Fibroblast of peridontal ligament (primary cell): ENCODE measurements at regions not wholly inside any gene's neighbourhood (a gene's known extent, or its start where the extent isn't known, plus 50 kb on each side); places are given as distances from the start of the nearest gene placed in this dataset.
"Not testable (repeated sequence)": the region's sequence is repeated elsewhere in the genome, so short reads cannot be mapped to it uniquely, and the experiment has no call there.

Experiments
- DNase-seq: peaks from one replicate; pipeline ENCODE4 v3.0.0-alpha.2; 2010; ENCODE audit errors: extremely low read depth

GRCh38 chr2:239554766-239555570, 154.1 kb upstream of the HDAC4 start:
- DNase-seq, result no peak

GRCh38 chr2:239553376-239554000, 152.7 kb upstream of the HDAC4 start:
- no peak for DNase-seq

- DNase-seq, result no peak
Observed at GRCh38 chr2:239552213-239552926, 151.6 kb upstream of the HDAC4 start.

GRCh38 chr2:239551206-239551605, 150.4 kb upstream of the HDAC4 start:
- no peak for DNase-seq

GRCh38 chr2:239550357-239550756, 149.5 kb upstream of the HDAC4 start:
- no peak for DNase-seq

GRCh38 chr2:239549711-239550255, 149.0 kb upstream of the HDAC4 start:
- DNase-seq, result no peak

GRCh38 chr2:239548965-239549595, 148.3 kb upstream of the HDAC4 start:
- no peak for DNase-seq

- no peak for DNase-seq
Observed at GRCh38 chr2:239548451-239548871, 147.6 kb upstream of the HDAC4 start.

- DNase-seq, result not testable (repeated sequence)
Observed at GRCh38 chr2:239547140-239547539, 146.3 kb upstream of the HDAC4 start.

- no peak for DNase-seq
Observed at GRCh38 chr2:239546541-239546940, 145.7 kb upstream of the HDAC4 start.

GRCh38 chr2:239545741-239546392, 145.0 kb upstream of the HDAC4 start:
- no peak for DNase-seq

GRCh38 chr2:239544918-239545465, 144.2 kb upstream of the HDAC4 start:
- DNase-seq, result no peak

GRCh38 chr2:239544143-239544917, 143.5 kb upstream of the HDAC4 start:
- DNase-seq, result no peak

GRCh38 chr2:239543702-239544101, 142.9 kb upstream of the HDAC4 start:
- no peak for DNase-seq

GRCh38 chr2:239540174-239540573, 139.4 kb upstream of the HDAC4 start:
- no peak for DNase-seq

- DNase-seq, result no peak
Observed at GRCh38 chr2:239539776-239540100, 138.9 kb upstream of the HDAC4 start.

GRCh38 chr2:239539083-239539775, 138.4 kb upstream of the HDAC4 start:
- DNase-seq, result no peak

GRCh38 chr2:239538357-239539052, 137.7 kb upstream of the HDAC4 start:
- DNase-seq, result no peak

- no peak for DNase-seq
Observed at GRCh38 chr2:239537633-239538356, 137.0 kb upstream of the HDAC4 start.
